DOHH2 (cell line): ENCODE measurements at regions not wholly inside any gene's neighbourhood (a gene's known extent, or its start where the extent isn't known, plus 50 kb on each side); places are given as distances from the start of the nearest gene placed in this dataset.

Source experiments
- H3F3A ChIP-seq: fragments of 200-600 bp; sonication (generic), shearing (Covaris generic); 2 replicates; pipeline ENCODE4 v1.6.0; 2016; ENCODE audit warnings: antibody characterized with exemption, mild to moderate bottlenecking; ENCODE audit not compliant: control insufficient read depth, insufficient read depth
- H3K27ac ChIP-seq: fragments of 200-600 bp; sonication (generic); 2 replicates; pipeline ENCODE4 v1.5.1; 2014; ENCODE audit warnings: low read depth, mild to moderate bottlenecking, low read length, moderate library complexity
- H3K27me3 ChIP-seq: fragments of 200-600 bp; sonication (generic); 2 replicates; pipeline ENCODE4 v1.6.1; 2014; ENCODE audit warnings: mild to moderate bottlenecking, low read length, mixed read lengths; ENCODE audit not compliant: control insufficient read depth
- H3K36me3 ChIP-seq: fragments of 200-600 bp; sonication (generic); 2 replicates; pipeline ENCODE4 v1.6.1; 2014; ENCODE audit warnings: mild to moderate bottlenecking, low read length, moderate library complexity, mixed read lengths; ENCODE audit not compliant: control insufficient read depth
- H3K4me1 ChIP-seq: fragments of 200-600 bp; sonication (generic); 2 replicates; pipeline ENCODE4 v1.6.1; 2014; ENCODE audit warnings: mild to moderate bottlenecking, low read length, mixed read lengths; ENCODE audit not compliant: control insufficient read depth
- H3K4me2 ChIP-seq: fragments of 200-600 bp; sonication (generic); 2 replicates; pipeline ENCODE4 v1.6.0; 2014; ENCODE audit warnings: mild to moderate bottlenecking, low read length, moderate library complexity
- H3K4me3 ChIP-seq: fragments of 200-600 bp; sonication (generic); 2 replicates; pipeline ENCODE4 v1.5.1; 2014; ENCODE audit warnings: mild to moderate bottlenecking, low read length, mixed read lengths
- H3K79me2 ChIP-seq: fragments of 200-600 bp; sonication (generic); 2 replicates; pipeline ENCODE4 v1.6.1; 2014; ENCODE audit warnings: mild to moderate bottlenecking, low read length, mixed read lengths; ENCODE audit not compliant: control insufficient read depth
- H3K9me2 ChIP-seq: fragments of 200-600 bp; sonication (generic); replicated peaks from 2 replicates; pipeline ENCODE4 v1.6.1; 2014; ENCODE audit warnings: mild to moderate bottlenecking, low read length, mixed read lengths; ENCODE audit not compliant: control insufficient read depth
- H3K9me3 ChIP-seq: fragments of 200-600 bp; sonication (generic); 2 replicates; pipeline ENCODE4 v1.6.1; 2014; ENCODE audit warnings: antibody characterized with exemption, low read length, mixed read lengths; ENCODE audit not compliant: control insufficient read depth, insufficient read depth
- H4K20me1 ChIP-seq: fragments of 200-600 bp; sonication (generic); 2 replicates; pipeline ENCODE4 v1.6.0; 2014; ENCODE audit warnings: low read depth, mild to moderate bottlenecking, antibody characterized with exemption, low read length, moderate library complexity; ENCODE audit not compliant: control insufficient read depth, insufficient read depth
- CTCF ChIP-seq: fragments of 200-600 bp; sonication (generic); IDR thresholded peaks from one replicate; pipeline ENCODE4 v1.5.1; 2014; ENCODE audit warnings: antibody characterized with exemption, mild to moderate bottlenecking, low read depth, low read length; ENCODE audit not compliant: poor library complexity, severe bottlenecking
- EZH2phosphoT487 ChIP-seq: fragments of 200-600 bp; sonication (generic); IDR thresholded peaks from 2 replicates; pipeline ENCODE4 v1.6.1; 2017; ENCODE audit warnings: borderline replicate concordance, mild to moderate bottlenecking, antibody characterized with exemption, low read length, moderate library complexity, mixed read lengths

GRCh38 chr2:193332941-193333340 is 1138.2 kb upstream of the TMEFF2 start:
- Histone ChIP-seq H3K9me2 (no peaks in the 10 kb centered on the region), H3K27me3 (no peaks in the 10 kb centered on the region), H3K4me3 (no peak overlapping the region), H4K20me1 (no peaks in the 10 kb centered on the region), H3K79me2 (no peaks in the 10 kb centered on the region), H3F3A (no peaks in the 10 kb centered on the region), H3K9me3 (no peaks in the 10 kb centered on the region), H3K4me2 (no peak overlapping the region), H3K4me1 (no peaks in the 10 kb centered on the region), H3K27ac (no peak overlapping the region), H3K36me3 (no peaks in the 10 kb centered on the region)
- TF ChIP-seq CTCF (no peak), EZH2phosphoT487 (no peak)

GRCh38 chr2:193331676-193332075 is 1136.9 kb upstream of the TMEFF2 start:
- no peak overlapping the region for H3K27ac ChIP-seq
- no peak overlapping the region for H3K4me3 ChIP-seq
- TF ChIP-seq CTCF = no peak
- TF ChIP-seq EZH2phosphoT487 = no peak
- H3K79me2 ChIP-seq = no peaks in the 10 kb centered on the region
- H4K20me1 ChIP-seq = no peaks in the 10 kb centered on the region
- H3K4me1 ChIP-seq = no peaks in the 10 kb centered on the region
- no peaks in the 10 kb centered on the region for H3K36me3 ChIP-seq
- H3K27me3 ChIP-seq = no peaks in the 10 kb centered on the region
- no peaks in the 10 kb centered on the region for H3F3A ChIP-seq
- no peaks in the 10 kb centered on the region for H3K9me3 ChIP-seq
- no peaks in the 10 kb centered on the region for H3K9me2 ChIP-seq
- no peak overlapping the region for H3K4me2 ChIP-seq

GRCh38 chr2:193326296-193326695 is 1131.6 kb upstream of the TMEFF2 start:
- H3K4me1 ChIP-seq = no peaks in the 10 kb centered on the region
- TF ChIP-seq CTCF = no peak
- no peak for TF ChIP-seq EZH2phosphoT487

GRCh38 chr2:193315428-193316091 is 1120.8 kb upstream of the TMEFF2 start:
- Histone ChIP-seq H3K4me3 (no peak overlapping the region), H3K79me2 (no peaks in the 10 kb centered on the region), H3K4me2 (no peak overlapping the region), H4K20me1 (no peaks in the 10 kb centered on the region), H3K9me2 (no peaks in the 10 kb centered on the region), H3K27ac (no peak overlapping the region), H3F3A (no peaks in the 10 kb centered on the region), H3K4me1 (no peaks in the 10 kb centered on the region), H3K27me3 (no peaks in the 10 kb centered on the region), H3K9me3 (no peaks in the 10 kb centered on the region), H3K36me3 (no peaks in the 10 kb centered on the region)
- TF ChIP-seq CTCF = no peak
- no peak for TF ChIP-seq EZH2phosphoT487

More at GRCh38 chr2:193326296-193326695, 1131.6 kb upstream of the TMEFF2 start:
- no peak overlapping the region for H3K4me2 ChIP-seq
- no peaks in the 10 kb centered on the region for H3K27me3 ChIP-seq
- no peaks in the 10 kb centered on the region for H3K9me3 ChIP-seq
- no peaks in the 10 kb centered on the region for H4K20me1 ChIP-seq
- no peak overlapping the region for H3K27ac ChIP-seq
- no peaks in the 10 kb centered on the region for H3F3A ChIP-seq
- no peaks in the 10 kb centered on the region for H3K79me2 ChIP-seq
- H3K9me2 ChIP-seq = no peaks in the 10 kb centered on the region
- no peaks in the 10 kb centered on the region for H3K36me3 ChIP-seq
- H3K4me3 ChIP-seq = no peak overlapping the region
